IPS-18c (cell line): ENCODE measurements at regions not wholly inside any gene's neighbourhood (a gene's known extent, or its start where the extent isn't known, plus 50 kb on each side); places are given as distances from the start of the nearest gene placed in this dataset.

ENCODE experiments used
- H3K4me3 ChIP-seq: 2 replicates; pipeline ENCODE4 v1.7.0; 2013; ENCODE audit warnings: low read depth, mild to moderate bottlenecking, low read length, moderate library complexity; ENCODE audit not compliant: insufficient read depth
- H3K9me3 ChIP-seq: one replicate; pipeline ENCODE4 v1.6.1; 2013; ENCODE audit warnings: mild to moderate bottlenecking, low read length, moderate library complexity; ENCODE audit not compliant: control insufficient read depth, insufficient read depth

DNA sequence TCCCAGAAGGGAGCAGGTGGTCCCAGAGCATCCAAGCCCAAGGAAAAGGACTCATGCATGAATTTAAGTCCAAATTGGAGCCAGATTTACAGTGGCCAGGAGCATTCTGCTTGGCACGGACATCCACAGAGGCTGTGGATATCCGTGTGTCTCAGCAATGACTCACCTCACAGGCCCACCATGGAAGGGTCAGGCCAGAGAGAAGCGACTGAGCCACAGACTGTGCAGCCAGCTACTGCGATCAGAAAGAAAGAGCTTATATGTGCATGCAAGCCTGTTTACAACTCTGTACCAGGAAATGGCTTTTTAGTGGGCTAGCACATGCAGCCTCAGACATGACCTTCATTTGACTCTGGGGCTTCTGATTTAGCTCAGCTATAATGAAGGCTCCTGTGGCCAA is 231.0 kb downstream of the C16orf95 start:
- Histone ChIP-seq H3K9me3 (peaks cover 6% of the 10 kb centered on the region), H3K4me3 (no peak overlapping the region)

DNA sequence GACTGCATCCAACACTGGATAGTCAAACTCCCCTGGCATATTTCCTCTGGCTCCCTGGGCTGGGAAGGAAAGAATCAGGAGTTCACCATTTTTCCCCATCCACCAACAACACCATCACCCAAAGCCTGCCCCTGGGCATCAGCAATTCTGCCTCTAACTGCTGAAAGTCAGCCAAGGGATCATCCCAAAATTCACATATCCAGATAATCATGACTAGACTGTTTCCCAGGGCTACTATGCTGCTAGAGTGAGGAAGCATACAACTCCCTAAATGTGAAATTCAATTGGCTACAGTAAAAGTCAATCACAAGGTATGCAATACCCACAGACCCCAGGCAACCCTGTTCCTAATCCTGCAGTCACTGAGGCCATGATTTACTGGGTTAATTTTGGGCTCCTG is 230.6 kb downstream of the C16orf95 start:
- H3K4me3 ChIP-seq = no peak overlapping the region
- H3K9me3 ChIP-seq = peaks cover 2% of the 10 kb centered on the region

DNA sequence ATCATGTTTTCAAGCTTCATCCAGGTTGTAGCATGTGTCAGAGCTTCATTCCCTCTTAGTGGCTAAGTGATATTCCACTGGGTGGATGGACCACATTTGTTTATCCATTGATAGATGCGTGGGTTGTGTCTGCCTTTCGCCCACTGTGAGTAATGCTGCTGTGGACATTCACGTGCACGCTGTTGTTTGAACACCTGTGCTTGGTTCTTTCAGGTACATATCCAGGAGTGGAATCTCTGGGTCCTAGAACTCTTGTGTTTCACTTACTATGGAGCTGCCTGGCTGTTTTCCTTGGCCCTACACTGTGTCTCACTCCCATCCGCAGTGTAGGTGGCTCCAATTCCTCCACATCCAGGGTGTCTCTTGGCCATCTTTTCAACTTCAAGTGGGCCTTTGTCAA is 224.2 kb downstream of the C16orf95 start:
- no peaks in the 10 kb centered on the region for H3K9me3 ChIP-seq
- no peak overlapping the region for H3K4me3 ChIP-seq

DNA sequence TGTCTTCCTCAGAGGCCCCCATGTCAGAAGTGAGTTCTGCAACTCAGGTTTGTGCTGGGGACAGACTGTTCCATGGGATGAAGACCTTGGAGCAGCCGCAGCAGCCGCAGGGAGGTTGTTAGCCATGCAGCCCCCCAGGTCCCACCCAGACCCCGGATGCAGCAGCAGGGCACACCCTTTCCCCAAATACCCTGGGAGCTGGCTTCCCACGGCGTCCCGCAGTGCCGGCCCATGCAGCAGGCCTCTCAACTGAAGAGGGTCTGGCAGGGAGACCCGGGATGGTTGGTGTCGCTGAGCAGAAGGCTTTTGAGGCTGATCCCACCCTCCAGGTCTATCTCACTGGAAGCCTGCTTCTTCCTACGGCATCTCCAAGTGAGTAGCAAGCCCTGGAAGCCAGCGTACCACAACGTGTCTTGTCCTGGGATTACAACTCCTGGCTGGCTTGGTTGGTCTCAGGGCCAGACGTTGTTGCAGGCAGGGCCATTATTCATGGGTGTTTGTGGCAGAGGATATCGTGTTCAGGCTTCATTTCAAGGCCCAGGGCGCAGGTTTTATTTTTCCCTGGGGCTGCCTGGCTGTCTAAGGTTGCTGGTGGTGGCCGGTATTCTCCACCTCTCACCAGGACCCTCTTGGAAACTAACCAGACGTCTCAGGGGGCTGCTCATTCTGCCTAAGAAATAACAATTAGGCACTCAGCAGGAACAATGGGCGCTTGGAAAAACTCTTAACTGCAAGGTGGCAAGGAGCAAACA is 223.2 kb downstream of the C16orf95 start:
- Histone ChIP-seq H3K4me3 (no peak overlapping the region), H3K9me3 (no peaks in the 10 kb centered on the region)

DNA sequence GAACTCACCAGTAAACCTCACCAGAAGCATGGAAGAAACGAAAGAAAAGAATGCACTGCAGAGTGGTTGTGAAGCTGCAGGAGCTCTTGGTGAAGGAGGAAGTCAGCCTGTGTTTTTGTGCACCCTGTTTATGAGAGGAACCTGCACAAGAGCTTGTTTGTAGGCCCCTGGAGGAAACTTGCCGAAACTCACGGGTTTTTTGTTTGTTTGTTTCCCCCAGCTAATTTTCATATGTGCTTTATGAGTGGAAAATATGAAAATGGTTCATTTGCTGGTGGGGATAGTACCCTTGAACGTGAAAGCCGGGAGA is 222.7 kb downstream of the C16orf95 start:
- Histone ChIP-seq H3K9me3 (no peaks in the 10 kb centered on the region), H3K4me3 (no peak overlapping the region)

DNA sequence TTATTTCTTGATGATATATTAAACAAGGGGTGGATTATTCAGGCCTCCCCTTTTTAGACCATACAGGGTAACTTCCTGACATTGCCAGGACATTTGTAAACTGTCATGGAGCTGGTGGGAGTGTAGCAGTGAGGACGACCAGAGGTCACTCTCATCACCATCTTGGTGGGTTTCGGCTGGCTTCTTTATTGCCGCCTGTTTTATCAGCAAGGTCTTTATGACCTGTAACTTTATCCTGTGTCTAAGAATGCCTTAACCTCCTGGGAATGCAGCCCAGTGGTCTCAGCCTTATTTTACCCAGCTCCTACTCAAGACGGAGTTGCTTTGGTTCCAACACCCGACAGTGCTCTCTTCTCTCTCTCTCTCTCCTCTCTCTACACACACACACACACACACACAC is 221.9 kb downstream of the C16orf95 start:
- no peak overlapping the region for H3K4me3 ChIP-seq
- no peaks in the 10 kb centered on the region for H3K9me3 ChIP-seq

DNA sequence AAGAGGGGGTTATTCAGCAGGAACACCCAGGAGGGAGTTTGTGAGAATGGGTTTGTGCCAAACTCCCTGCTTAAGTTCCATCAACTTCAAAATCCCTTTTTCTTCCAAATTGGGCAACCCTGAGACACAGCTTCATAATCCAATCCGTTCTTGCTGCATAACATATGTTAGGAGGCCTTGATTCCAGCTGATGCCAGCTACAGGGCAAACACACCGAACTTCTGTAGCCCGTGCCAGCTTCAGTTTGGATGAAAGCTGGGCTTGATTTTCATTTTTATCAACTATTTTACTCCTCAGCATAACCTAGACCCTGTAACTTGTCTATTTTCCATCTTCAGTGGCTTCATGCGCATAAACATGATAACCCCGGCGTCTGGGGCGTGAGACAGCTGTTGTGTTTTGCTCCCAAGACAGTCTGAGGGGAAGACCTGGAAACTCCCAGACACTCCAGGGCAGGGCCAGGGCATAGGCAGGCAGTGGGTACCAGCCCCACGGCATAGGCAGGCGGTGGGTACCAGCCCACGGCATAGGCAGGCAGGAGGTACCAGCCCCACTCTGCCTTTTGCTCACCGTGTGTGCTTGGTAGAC is 220.4 kb downstream of the C16orf95 start:
- H3K4me3 ChIP-seq = no peak overlapping the region
- H3K9me3 ChIP-seq = no peaks in the 10 kb centered on the region

DNA sequence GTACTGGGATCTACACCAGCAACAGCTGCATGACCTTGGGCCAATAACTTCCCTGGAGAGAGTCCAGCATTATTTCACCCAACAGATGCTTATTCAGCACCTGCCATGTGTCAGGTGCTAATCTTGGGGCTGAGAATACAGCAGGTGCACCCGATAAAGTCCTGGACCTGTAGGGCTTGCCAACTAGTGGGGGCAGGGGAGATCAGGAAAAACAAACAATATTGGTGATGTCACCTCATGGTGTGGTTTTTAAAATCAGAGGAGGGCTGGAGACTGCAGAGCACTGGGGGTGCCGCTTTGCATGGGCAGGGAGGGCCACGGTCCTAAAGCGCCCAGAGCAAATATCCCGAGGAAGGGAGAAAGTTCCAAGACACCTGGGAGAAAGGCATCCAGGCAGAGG is 218.8 kb downstream of the C16orf95 start:
- Histone ChIP-seq H3K9me3 (no peaks in the 10 kb centered on the region), H3K4me3 (no peak overlapping the region)

DNA sequence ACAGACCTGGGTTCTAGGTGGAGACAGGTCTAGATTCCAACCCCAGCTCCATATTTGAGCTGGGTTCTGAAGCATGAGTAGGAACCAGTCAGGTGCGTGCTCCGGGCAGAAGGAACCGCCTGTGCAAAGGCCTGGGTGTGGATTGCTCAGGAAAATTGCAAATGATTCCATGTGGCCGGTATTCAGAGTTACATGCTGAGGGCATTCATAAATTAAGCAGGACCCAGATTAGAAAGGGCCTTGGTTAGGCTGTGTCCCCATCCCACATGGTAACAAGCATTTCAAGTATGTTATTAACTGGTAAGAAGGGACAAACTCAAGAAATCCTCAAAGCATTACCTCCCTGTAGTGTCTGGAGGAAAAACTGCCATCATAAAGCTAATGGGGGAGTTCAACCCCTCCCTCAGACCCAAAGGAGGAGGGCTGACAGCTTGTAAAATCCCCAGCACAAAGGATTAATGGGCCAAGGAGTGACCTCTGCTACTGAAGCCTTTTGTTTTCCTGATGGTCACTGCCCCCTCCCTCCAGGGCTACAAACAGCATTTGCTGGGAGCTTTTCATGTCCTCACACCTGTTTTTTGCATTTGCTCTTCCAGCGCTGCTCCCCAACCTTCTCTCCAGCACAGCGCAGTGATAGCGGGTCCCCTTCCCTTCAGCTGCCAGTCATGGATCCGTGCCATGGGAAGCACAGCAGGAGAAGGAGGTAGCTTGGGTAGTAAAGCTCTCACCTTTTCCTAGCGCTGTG is 218.0 kb downstream of the C16orf95 start:
- H3K9me3 ChIP-seq = no peaks in the 10 kb centered on the region
- no peak overlapping the region for H3K4me3 ChIP-seq

DNA sequence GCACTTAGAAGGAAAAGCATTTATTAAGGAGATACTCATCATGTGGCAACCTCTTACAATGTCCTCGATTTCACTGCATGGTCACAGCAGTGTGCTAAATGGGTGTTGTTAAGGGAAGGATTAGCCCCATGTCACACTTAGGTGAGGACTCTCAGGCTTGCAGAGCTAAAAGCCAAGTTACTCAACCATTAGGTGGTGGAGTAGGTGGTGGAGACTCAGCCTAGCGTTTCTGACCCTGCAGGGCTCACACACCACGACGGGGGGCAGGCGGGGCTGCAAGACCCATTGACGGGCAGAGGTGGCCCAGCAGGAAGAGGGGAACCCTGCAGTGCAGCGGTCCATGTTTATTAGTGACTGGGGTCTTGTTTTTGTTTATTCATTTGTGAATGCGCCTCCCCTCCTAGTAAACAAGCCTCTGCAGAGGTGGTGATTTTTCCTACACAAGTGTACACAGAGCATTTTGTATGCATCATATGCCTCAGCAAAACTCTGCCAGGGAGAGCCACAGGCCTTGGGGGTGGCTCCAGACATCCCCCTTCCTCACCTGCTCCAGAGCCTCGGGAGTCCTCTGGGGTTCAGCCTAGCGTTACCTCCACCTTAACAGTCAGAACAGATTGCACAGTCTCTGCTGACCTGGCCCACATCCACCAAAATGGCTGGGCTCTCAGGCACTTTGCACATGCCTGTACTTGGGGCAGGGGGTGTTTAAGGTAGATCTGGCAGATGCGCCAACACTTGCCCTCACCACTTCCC is 216.7 kb downstream of the C16orf95 start:
- H3K4me3 ChIP-seq = no peak overlapping the region
- H3K9me3 ChIP-seq = peaks cover 2% of the 10 kb centered on the region

DNA sequence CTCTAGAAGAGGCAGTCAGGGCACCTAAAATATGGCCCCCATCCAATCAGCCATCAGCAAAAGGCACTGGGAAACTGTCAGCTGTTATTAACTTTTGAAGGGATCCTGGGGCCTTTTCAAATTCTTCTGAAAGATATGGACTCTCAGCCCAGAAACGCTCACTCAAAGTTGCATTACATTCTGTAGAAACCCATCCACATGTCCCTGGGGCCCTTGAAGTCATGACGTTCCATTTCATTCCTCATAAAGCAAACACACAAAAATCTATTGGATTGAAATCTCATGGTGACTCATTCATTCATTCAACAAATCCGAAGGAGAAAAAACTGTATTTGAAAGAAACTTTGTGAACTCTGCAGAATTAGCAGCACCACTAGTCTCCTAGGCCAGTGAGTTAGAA is 215.3 kb downstream of the C16orf95 start:
- Histone ChIP-seq H3K4me3 (no peak overlapping the region), H3K9me3 (peaks cover 2% of the 10 kb centered on the region)

DNA sequence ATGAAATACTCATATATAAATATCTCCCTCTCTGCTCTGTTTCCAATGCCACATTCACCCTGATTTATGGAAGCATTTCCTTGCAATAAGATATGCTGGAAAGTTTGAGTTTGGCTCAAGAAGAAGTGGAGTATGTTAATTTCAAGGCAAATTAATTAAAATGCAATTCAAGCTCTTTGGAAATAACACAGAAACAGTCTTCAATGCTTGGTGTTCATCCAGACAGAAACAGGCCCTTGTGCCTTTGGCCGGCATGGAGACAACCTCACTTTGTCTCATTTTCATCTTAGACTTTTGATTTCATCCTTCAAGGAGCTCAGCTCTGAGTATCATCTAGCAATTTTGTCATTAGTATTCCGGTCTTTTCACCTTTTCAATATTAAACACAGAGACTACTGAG is 210.0 kb downstream of the C16orf95 start:
- H3K4me3 ChIP-seq = no peak overlapping the region
- peaks cover 2% of the 10 kb centered on the region for H3K9me3 ChIP-seq

DNA sequence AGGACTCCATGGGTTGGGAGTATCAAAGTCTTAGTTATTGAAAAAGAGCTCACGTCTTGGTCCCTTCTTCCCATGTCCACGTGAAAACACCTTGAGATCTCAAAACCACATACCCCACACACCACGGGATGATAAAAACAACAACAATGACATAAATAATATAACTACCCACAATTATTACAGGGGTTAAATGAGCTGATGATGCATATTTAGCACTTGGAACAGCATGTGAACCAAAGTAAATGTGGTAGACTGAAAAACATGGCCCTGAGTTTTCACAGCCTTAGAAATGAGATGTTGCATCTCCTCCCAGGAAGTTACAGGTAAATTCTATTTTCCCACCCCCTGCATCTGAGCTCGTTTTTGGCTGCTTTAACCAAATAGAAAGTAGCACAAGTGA is 208.9 kb downstream of the C16orf95 start:
- Histone ChIP-seq H3K9me3 (peaks cover 2% of the 10 kb centered on the region), H3K4me3 (no peak overlapping the region)

DNA sequence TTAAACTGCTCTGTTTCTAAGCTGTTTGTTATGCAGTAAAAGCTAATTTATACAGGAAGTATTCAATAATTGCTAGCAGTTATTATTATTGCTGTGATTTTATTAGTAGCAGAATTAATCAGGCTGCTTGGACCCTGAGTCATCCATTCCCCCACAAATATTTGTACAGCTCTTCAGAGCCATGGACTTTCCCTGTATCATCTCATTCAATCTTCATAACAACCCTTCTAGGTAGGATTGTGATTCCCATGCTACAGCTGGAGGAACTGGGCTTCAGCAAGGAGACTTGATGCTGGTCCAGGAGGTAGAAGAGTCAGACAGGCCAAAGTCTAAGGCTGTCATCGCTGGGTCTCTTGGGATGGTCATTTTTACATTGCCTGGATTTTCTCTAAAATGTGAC is 208.3 kb downstream of the C16orf95 start:
- Histone ChIP-seq H3K9me3 (peaks cover 2% of the 10 kb centered on the region), H3K4me3 (no peak overlapping the region)

DNA sequence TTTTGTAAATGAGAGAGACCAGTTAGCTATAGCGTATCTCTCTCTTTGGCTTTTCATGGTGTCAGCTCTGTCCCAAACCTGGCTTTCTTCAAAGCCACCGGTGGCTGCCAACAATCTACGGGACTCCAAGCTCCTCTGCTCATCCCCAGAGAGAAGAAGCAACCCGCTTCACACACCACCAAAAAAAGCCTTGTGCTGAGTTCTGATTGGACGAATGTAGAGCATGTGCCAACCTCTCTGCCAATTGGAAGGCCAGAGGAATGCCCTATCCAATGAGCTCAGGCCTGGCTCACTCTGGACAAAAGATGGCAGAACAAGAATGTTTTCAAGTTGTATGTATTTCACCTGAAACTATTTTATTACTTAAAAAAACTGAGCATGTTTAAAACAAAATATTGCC is 202.4 kb downstream of the C16orf95 start:
- H3K4me3 ChIP-seq = no peak overlapping the region
- no peaks in the 10 kb centered on the region for H3K9me3 ChIP-seq

DNA sequence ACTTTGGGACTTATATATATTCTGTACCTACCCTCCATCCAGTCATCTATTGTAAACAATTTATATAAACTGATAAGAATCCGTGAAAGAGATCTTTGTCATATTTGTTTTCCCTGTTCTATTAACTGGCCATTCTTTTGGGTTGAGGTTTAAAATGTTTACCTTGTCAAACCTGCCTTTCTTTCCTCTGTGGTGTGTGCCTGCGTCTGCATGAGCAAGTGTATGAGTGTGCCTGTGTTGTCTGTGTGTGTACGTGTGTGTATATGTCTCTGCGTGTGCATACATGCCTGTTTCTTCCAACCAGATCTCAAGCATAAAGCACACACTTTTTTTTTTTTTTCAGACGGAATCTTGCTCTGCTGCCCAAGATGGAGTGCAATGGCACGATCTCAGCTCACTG is 201.5 kb downstream of the C16orf95 start:
- Histone ChIP-seq H3K4me3 (no peak overlapping the region), H3K9me3 (no peaks in the 10 kb centered on the region)

DNA sequence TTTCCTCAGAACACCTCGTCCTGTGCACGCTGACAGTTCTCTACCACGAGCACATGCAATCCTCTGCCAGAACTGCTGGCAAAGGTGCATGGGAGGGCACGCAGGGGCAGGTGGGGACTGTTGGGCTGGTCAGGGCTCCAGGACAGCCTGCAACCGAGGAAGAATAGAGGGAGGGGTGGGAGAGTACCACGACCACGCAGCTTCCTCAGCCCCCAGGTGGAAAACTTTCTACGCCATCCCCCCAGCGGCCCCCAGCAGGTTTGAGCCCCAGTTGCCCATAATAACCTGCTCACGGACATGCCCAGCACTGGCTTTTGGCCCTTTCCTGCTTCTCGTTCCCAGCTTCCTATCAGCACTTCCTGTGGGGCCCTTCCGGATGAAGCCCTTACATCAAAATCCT is 199.3 kb downstream of the C16orf95 start:
- H3K4me3 ChIP-seq = no peak overlapping the region
- no peaks in the 10 kb centered on the region for H3K9me3 ChIP-seq

DNA sequence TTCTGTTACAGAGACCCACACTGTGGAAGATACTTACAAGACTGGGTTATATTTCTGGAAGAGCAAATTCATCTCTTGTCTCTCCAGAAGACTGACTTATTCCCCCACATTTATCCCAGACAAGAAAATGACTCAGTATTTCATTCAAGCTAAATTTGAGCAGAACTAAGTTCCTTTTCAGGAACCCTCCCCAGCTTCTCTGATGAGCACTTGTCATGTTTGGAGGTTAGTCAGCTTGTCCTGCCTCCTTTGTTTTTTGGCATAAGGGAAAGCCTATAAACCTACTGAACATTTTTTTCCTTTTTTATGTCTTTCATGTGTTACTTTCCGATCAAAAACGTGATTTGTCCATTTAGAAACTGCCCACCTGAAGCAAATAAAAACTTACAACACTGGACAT is 198.0 kb downstream of the C16orf95 start:
- Histone ChIP-seq H3K9me3 (no peaks in the 10 kb centered on the region), H3K4me3 (no peak overlapping the region)
